Stimulated activated CD8-positive, alpha-beta memory T cell treated with anti-CD3 and anti-CD28 coated beads, Interleukin-2, amount 100 ng/mL, for 48 hours (primary cell): ENCODE measurements at regions not wholly inside any gene's neighbourhood (a gene's known extent, or its start where the extent isn't known, plus 50 kb on each side); places are given as distances from the start of the nearest gene placed in this dataset.

Source experiments
- DNase-seq, 2 donors: peaks; one replicate each; pipeline ENCODE4 v3.0.0-alpha.2; 2020; ENCODE audit warnings: low read depth in 2 of 2

- no peak for DNase-seq
Measured at GRCh38 chr10:44618910-44619309, 234.0 kb upstream of the CXCL12 start.

- DNase-seq, result no peak
Measured at GRCh38 chr10:44619521-44619920, 234.6 kb upstream of the CXCL12 start.

GRCh38 chr10:44619975-44620374 is 235.1 kb upstream of the CXCL12 start:
- DNase-seq, result no peak

GRCh38 chr10:44627591-44628354 is 242.9 kb upstream of the CXCL12 start:
- DNase-seq, result no peak

GRCh38 chr10:44628921-44629320 is 244.0 kb upstream of the CXCL12 start:
- no peak for DNase-seq

GRCh38 chr10:44635176-44635575 is 250.3 kb upstream of the CXCL12 start:
- DNase-seq, result no peak

- DNase-seq, result no peak
Measured at GRCh38 chr10:44636625-44637024, 251.7 kb upstream of the CXCL12 start.

GRCh38 chr10:44640429-44640828 is 255.5 kb upstream of the CXCL12 start:
- DNase-seq, result no peak

- DNase-seq, result no peak
Measured at GRCh38 chr10:44647473-44647872, 262.6 kb upstream of the CXCL12 start.

GRCh38 chr10:44647877-44648542 is 263.1 kb upstream of the CXCL12 start:
- DNase-seq, result no peak

GRCh38 chr10:44650691-44651661 is 260.2 kb upstream of the TMEM72 start:
- no peak for DNase-seq

- DNase-seq, result no peak
Measured at GRCh38 chr10:44651834-44652233, 259.3 kb upstream of the TMEM72 start.

GRCh38 chr10:44659320-44659719 is 251.8 kb upstream of the TMEM72 start:
- DNase-seq, result no peak

- no peak for DNase-seq
Measured at GRCh38 chr10:44660271-44660670, 250.9 kb upstream of the TMEM72 start.

- no peak for DNase-seq
Measured at GRCh38 chr10:44662051-44662450, 249.1 kb upstream of the TMEM72 start.

- DNase-seq, result no peak
Measured at GRCh38 chr10:44668336-44668735, 242.8 kb upstream of the TMEM72 start.

GRCh38 chr10:44671319-44671718 is 239.8 kb upstream of the TMEM72 start:
- no peak for DNase-seq

GRCh38 chr10:44673245-44673983 is 237.7 kb upstream of the TMEM72 start:
- no peak for DNase-seq

- DNase-seq, result no peak
Measured at GRCh38 chr10:44674536-44675386, 236.4 kb upstream of the TMEM72 start.

- no peak for DNase-seq
Measured at GRCh38 chr10:44675387-44675874, 235.7 kb upstream of the TMEM72 start.
